B cell (primary cell): ENCODE measurements at regions not wholly inside any gene's neighbourhood (a gene's known extent, or its start where the extent isn't known, plus 50 kb on each side); places are given as distances from the start of the nearest gene placed in this dataset.

Experiments used
- ATAC-seq: fragments of 200-7000 bp; cut with Tn5 transposase; one replicate; pipeline ENCODE4 v1.10.0; 2021; ENCODE audit warnings: low read depth, mild to moderate bottlenecking, moderate number of reproducible peaks, moderate library complexity
- CTCF ChIA-PET: fragments of 350-600 bp; sonication (Branson Sonifier 250); formaldehyde crosslinking; loops from one replicate; lab custom pipeline; 2021; ENCODE audit warnings: antibody characterized with exemption, inconsistent platforms; lab: Charles Lee
- POLR2A ChIA-PET: fragments of 350-600 bp; sonication (Branson Sonifier 250); formaldehyde crosslinking; loops from one replicate; lab custom pipeline; 2021; ENCODE audit warnings: antibody characterized with exemption; lab: Charles Lee
- DNase-seq: peaks from one replicate; pipeline ENCODE4 v3.0.0; 2013
- H2AFZ ChIP-seq: 2 replicates; pipeline ENCODE4 v1.6.1; 2012; ENCODE audit warnings: mild to moderate bottlenecking, low read depth, low read length; ENCODE audit not compliant: insufficient read depth, poor library complexity, severe bottlenecking
- H3K27ac ChIP-seq, 2 donors: 1 replicate in 1 of 2; 2 replicates in 1 of 2; pipeline ENCODE4 v1.5.1; 2012 to 2013; ENCODE audit warnings: low read length in 2 of 2, mild to moderate bottlenecking in 2 of 2, moderate library complexity in 1 of 2
- H3K27me3 ChIP-seq, 4 experiments: fragments of 200-600 bp in 1 of 4; sonication (generic) in 1 of 4; replicated peaks in 1 of 4; 1 replicate in 2 of 4; 2 replicates in 2 of 4; pipeline versions ENCODE4 v1.6.1 to v1.7.0; 2013 to 2016; ENCODE audit warnings: low read length in 3 of 4, mild to moderate bottlenecking in 2 of 4, mixed read lengths in 1 of 4, moderate library complexity in 1 of 4; ENCODE audit not compliant: insufficient read depth in 4 of 4, control insufficient read depth in 3 of 4; ENCODE audit errors: control extremely low read depth in 1 of 4
- H3K36me3 ChIP-seq, 2 experiments: replicated peaks in 1 of 2; 1 replicate in 1 of 2; 2 replicates in 1 of 2; pipeline versions ENCODE4 v1.6.1 to v1.7.1; 2013; ENCODE audit warnings: low read length in 1 of 2; ENCODE audit not compliant: insufficient read depth in 2 of 2, control insufficient read depth in 1 of 2; ENCODE audit errors: control extremely low read depth in 1 of 2, extremely low read depth in 1 of 2
- H3K4me1 ChIP-seq, 2 donors: fragments of 200-600 bp in 1 of 2; sonication (generic) in 1 of 2; 1 replicate in 1 of 2; 2 replicates in 1 of 2; pipeline versions ENCODE4 v1.5.1 to v1.6.1; 2013 to 2017; ENCODE audit warnings: low read length in 2 of 2; ENCODE audit not compliant: control insufficient read depth in 2 of 2, insufficient read depth in 2 of 2
- H3K4me2 ChIP-seq: replicated peaks from 2 replicates; pipeline ENCODE3; 2012; ENCODE audit warnings: mild to moderate bottlenecking, low read depth, low read length; ENCODE audit not compliant: poor library complexity, severe bottlenecking
- H3K4me3 ChIP-seq, 5 experiments: fragments of 200-600 bp in 1 of 5; sonication (generic) in 1 of 5; 1 replicate in 3 of 5; 2 replicates in 2 of 5; pipeline versions ENCODE4 v1.5.1 to v1.7.0; 2011 to 2016; ENCODE audit warnings: low read length in 4 of 5, mild to moderate bottlenecking in 4 of 5, low read depth in 2 of 5, control low read depth in 1 of 5, moderate library complexity in 1 of 5; ENCODE audit not compliant: insufficient read depth in 1 of 5; ENCODE audit errors: control extremely low read depth in 1 of 5, extremely low read depth in 1 of 5
- H3K79me2 ChIP-seq: fragments of 200-600 bp; sonication (generic); one replicate; pipeline ENCODE4 v1.6.0; 2016; ENCODE audit warnings: low read length; ENCODE audit not compliant: control insufficient read depth, insufficient read depth
- H3K9ac ChIP-seq: fragments of 200-600 bp; sonication (generic); 2 replicates; pipeline ENCODE4 v1.6.1; 2017; ENCODE audit warnings: mild to moderate bottlenecking, low read length, moderate library complexity
- H3K9me3 ChIP-seq, 3 donors: one replicate each; pipeline versions ENCODE4 v1.6.1 to v1.7.1; 2013; ENCODE audit warnings: low read length in 2 of 3; ENCODE audit not compliant: control insufficient read depth in 2 of 3, insufficient read depth in 1 of 3; ENCODE audit errors: control extremely low read depth in 1 of 3
- H4K20me1 ChIP-seq: 2 replicates; pipeline ENCODE4 v1.6.0; 2012; ENCODE audit warnings: mild to moderate bottlenecking, low read length; ENCODE audit not compliant: insufficient read depth, control insufficient read depth, poor library complexity, severe bottlenecking
- H3K27ac Mint-ChIP-seq: one replicate; pipeline ENCODE4 v1.8.0; 2021; ENCODE audit warnings: mixed read lengths
- H3K27me3 Mint-ChIP-seq: one replicate; pipeline ENCODE4 v1.8.0; 2021; ENCODE audit warnings: mixed read lengths
- H3K4me1 Mint-ChIP-seq: one replicate; pipeline ENCODE4 v1.8.0; 2021; ENCODE audit warnings: mixed read lengths
- H3K4me3 Mint-ChIP-seq: one replicate; pipeline ENCODE4 v1.8.0; 2021; ENCODE audit warnings: mixed read lengths
- H3K9me3 Mint-ChIP-seq: one replicate; pipeline ENCODE4 v1.8.0; 2022; ENCODE audit warnings: mixed read lengths; ENCODE audit not compliant: insufficient read depth
- EZH2 ChIP-seq: IDR thresholded peaks from 2 replicates; pipeline ENCODE4 v1.6.1; 2012; ENCODE audit warnings: borderline replicate concordance, low read depth, mild to moderate bottlenecking, moderate library complexity, low read length; ENCODE audit not compliant: insufficient read depth, poor library complexity, severe bottlenecking
- WGBS: methylation state at CpG from one replicate; pipeline ENCODE4 v1.1.5; 2013; ENCODE audit warnings: missing lambda C conversion rate; ENCODE audit not compliant: insufficient coverage; 5-methylcytosine and 5-hydroxymethylcytosine counted together
- intact Hi-C: fragments of 100-400 bp; cut with micrococcal nuclease; formaldehyde crosslinking; loops from one replicate; pipeline ENCODE4 v1.10.0; 2022
- TF ChIP-seq, protein P1 (sequence below): fragments of 200-600 bp; IDR thresholded peaks from one replicate; pipeline ENCODE4 v1.8.0; 2022; ENCODE audit warnings: antibody characterized with exemption, mild to moderate bottlenecking

GRCh38 chr15:55113736-55114135 lies 83.0 kb downstream of the RSL24D1 start:
- Histone ChIP-seq H3K9me3 (no peaks in the 10 kb centered on the region), H3K79me2 (no peaks in the 10 kb centered on the region), H3K9ac (no peak overlapping the region), H3K4me3 (no peak overlapping the region), H3K36me3 (no peaks in the 10 kb centered on the region), H3K4me2 (no peak overlapping the region), H3K27ac (no peak overlapping the region), H3K4me1 (no peaks in the 10 kb centered on the region), H3K27me3 (no peaks in the 10 kb centered on the region), H4K20me1 (no peaks in the 10 kb centered on the region), H2AFZ (no peak overlapping the region)
- Mint-ChIP-seq H3K27me3 (peaks cover 8% of the 10 kb centered on the region), H3K27ac (no peak overlapping the region), H3K9me3 (no peaks in the 10 kb centered on the region), H3K4me1 (no peaks in the 10 kb centered on the region), H3K4me3 (no peak overlapping the region)
- no peak for TF ChIP-seq EZH2
- TF ChIP-seq, protein P1, sequence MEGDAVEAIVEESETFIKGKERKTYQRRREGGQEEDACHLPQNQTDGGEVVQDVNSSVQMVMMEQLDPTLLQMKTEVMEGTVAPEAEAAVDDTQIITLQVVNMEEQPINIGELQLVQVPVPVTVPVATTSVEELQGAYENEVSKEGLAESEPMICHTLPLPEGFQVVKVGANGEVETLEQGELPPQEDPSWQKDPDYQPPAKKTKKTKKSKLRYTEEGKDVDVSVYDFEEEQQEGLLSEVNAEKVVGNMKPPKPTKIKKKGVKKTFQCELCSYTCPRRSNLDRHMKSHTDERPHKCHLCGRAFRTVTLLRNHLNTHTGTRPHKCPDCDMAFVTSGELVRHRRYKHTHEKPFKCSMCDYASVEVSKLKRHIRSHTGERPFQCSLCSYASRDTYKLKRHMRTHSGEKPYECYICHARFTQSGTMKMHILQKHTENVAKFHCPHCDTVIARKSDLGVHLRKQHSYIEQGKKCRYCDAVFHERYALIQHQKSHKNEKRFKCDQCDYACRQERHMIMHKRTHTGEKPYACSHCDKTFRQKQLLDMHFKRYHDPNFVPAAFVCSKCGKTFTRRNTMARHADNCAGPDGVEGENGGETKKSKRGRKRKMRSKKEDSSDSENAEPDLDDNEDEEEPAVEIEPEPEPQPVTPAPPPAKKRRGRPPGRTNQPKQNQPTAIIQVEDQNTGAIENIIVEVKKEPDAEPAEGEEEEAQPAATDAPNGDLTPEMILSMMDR: no peak
- ChIA-PET CTCF (interaction anchor here (1.4 kb wide), 1 partner anchor 9 kb away, joined by 3 read pairs; no protein-coding TSS in a partner anchor), POLR2A (no interaction called here)
- ATAC-seq: no peak
- intact Hi-C loops: no loop called here
- no peak for DNase-seq
- WGBS: 100% methylated on average over 1 of the region's 3 CpGs

DNA sequence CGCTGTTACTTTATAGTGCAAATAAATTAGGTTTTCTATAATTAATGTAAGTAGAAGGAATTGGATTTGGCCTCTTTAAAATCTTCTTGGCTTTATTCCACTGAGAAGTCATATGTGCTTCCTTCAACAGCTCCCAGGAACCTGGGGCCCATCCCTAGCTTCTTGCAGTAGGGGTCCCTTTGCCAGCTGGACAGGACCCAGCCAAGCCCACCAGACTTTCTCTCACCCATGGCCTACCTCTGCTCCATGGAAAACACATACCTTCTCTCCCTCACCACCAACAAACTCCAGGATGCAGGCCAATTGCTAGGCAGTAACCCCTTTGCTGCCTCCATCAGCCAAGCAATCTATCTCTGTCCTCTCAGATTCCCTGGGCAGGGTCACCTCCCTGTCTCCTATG lies 84.0 kb downstream of the RSL24D1 start:
- ATAC-seq: no peak
- POLR2A ChIA-PET: no interaction called here

More for the DNA sequence above, 84.0 kb downstream of the RSL24D1 start:
- Histone ChIP-seq H3K79me2 (no peaks in the 10 kb centered on the region), H3K9me3 (no peaks in the 10 kb centered on the region), H3K27ac (no peak overlapping the region), H3K4me1 (no peaks in the 10 kb centered on the region), H2AFZ (no peak overlapping the region), H4K20me1 (no peaks in the 10 kb centered on the region), H3K9ac (no peak overlapping the region), H3K4me3 (no peak overlapping the region), H3K36me3 (no peaks in the 10 kb centered on the region), H3K4me2 (no peak overlapping the region), H3K27me3 (no peaks in the 10 kb centered on the region)
- peaks cover 14% of the 10 kb centered on the region for H3K27me3 Mint-ChIP-seq
- intact Hi-C loops: no loop called here
- H3K9me3 Mint-ChIP-seq: no peaks in the 10 kb centered on the region
- no peak for TF ChIP-seq EZH2
- TF ChIP-seq, protein P1: no peak
- H3K4me1 Mint-ChIP-seq: no peaks in the 10 kb centered on the region
- no CpG with 5 or more reads among the region's 1 CpG for WGBS
- H3K27ac Mint-ChIP-seq: no peak overlapping the region
- H3K4me3 Mint-ChIP-seq: no peak overlapping the region
- DNase-seq: no peak
- CTCF ChIA-PET: no interaction called here
